ENCODE measurements at regions not wholly inside any gene's neighbourhood (a gene's known extent, or its start where the extent isn't known, plus 50 kb on each side); places are given as distances from the start of the nearest gene placed in this dataset.
"Not testable (repeated sequence)": the region's sequence is repeated elsewhere in the genome, so short reads cannot be mapped to it uniquely, and the experiment has no call there.

DNA sequence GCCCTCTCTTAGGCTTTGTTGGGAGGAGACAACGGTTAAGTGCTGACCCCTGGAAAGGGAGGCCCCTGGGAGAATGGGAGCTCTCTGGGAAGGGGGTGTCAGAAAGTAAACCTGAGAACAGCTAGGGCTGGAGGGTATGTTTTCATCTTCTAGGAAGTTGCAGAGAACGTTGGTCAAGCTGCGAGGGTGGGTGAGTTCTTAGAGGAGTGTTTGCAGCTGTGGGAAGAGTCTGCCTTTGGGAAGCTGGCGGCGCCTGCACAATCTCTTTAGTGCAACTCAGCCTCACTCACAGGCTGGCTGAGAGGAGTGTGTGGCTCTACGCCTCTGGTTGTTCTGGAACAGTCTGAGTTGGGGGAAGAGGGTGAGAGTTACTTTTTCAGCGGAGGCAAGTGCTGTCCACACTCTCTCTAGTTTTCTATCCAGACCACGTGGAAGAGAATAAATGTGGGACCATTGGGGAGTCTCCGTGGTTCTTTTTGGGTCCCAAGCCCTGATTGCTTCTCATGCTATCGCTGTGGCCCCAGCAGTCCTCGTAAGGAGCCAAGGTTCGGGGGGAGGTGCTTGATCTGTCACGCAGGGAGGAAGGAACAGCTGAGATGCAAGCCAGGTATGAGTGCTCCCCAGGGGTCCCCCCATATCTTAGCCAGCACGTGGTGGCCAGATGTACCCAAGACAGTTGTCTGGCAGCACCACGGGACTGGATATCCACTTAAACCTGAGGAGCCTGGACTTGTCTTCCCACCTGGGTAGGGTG lies 237.2 kb downstream of the BUB3 start:
- WGBS: 92% methylated on average over 15 of the region's 15 CpGs
- Histone ChIP-seq H3K9ac (ENCODE audit: low read depth, low read length) (no peak overlapping the region), H3K36me3 (ENCODE audit: insufficient read depth, low read length) (no peaks in the 10 kb centered on the region), H3K4me3 (ENCODE audit: low read length) (no peak overlapping the region), H3K9me3 (ENCODE audit: insufficient read depth, low read depth, low read length) (peaks cover 45% of the 10 kb centered on the region), H3K27me3 (ENCODE audit: insufficient read depth, low read length) (no peaks in the 10 kb centered on the region), H3K27ac (ENCODE audit: low read depth, low read length) (no peak overlapping the region), H3K4me1 (ENCODE audit: insufficient read depth, low read length) (no peaks in the 10 kb centered on the region)

DNA sequence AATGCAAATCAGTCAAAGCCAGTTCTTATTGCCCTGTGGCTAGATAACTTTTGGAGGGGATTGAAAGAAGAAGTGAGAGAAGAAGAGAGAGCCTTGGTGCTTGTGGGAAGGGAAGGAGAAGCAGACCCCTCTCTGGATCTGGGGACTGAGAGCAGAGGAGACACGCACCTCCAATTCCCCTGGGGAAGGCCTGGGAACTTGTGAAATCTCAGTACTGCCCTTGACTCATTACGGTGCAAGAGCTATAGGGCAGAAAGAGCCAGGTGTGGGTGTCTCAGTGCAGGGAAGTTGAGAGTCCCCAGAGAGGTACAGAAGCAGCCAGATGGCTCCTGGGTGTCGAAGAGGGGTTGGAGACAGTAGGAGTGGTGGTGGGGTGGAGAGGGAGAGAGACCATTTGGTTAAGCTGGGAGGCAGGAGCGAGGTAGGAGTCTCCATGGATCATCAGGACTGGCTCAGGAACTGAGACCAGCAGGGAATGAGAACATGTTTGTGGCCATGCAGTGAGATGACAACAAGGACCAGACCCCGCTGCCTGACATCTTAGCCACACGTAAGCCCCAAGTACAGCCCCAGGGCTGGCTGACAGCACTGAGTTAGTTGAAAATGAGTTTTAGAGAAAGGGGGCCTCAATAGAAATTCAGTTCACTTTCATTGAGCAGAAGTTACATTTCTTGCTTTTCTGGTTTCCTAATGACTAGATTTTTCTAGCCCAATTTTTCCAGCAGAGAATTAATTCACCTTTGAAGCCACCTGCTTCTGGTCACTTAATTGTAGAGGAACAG lies 238.2 kb downstream of the BUB3 start:
- no peak overlapping the region for H3K27ac ChIP-seq (ENCODE audit: low read depth, low read length)
- H3K9ac ChIP-seq (ENCODE audit: low read depth, low read length): no peak overlapping the region
- WGBS: 94% methylated on average over 6 of the region's 6 CpGs
- peaks cover 38% of the 10 kb centered on the region for H3K9me3 ChIP-seq (ENCODE audit: insufficient read depth, low read depth, low read length)
- H3K27me3 ChIP-seq (ENCODE audit: insufficient read depth, low read length): no peaks in the 10 kb centered on the region
- H3K4me1 ChIP-seq (ENCODE audit: insufficient read depth, low read length): no peaks in the 10 kb centered on the region
- H3K4me3 ChIP-seq (ENCODE audit: low read length): no peak overlapping the region
- H3K36me3 ChIP-seq (ENCODE audit: insufficient read depth, low read length): no peaks in the 10 kb centered on the region

DNA sequence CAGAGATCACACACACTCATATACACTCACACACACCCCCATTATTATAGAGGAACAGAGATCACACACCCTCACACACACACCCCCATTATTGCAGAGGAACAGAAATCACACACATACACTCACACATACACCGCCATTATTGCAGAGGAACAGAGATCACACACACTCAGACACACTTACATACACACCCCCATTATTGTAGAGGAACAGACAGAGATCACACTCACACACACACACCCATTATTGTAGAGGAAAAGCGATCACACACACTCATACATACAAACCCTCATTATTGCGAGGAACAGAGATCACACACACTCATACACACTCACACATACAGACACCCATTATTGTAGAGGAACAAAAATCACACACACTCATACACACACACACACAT lies 239.0 kb downstream of the BUB3 start:
- Histone ChIP-seq H3K4me1 (ENCODE audit: insufficient read depth, low read length) (no peaks in the 10 kb centered on the region), H3K36me3 (ENCODE audit: insufficient read depth, low read length) (no peaks in the 10 kb centered on the region), H3K9me3 (ENCODE audit: insufficient read depth, low read depth, low read length) (peaks cover 32% of the 10 kb centered on the region), H3K27ac (ENCODE audit: low read depth, low read length) (no peak overlapping the region), H3K27me3 (ENCODE audit: insufficient read depth, low read length) (no peaks in the 10 kb centered on the region), H3K4me3 (ENCODE audit: low read length) (no peak overlapping the region), H3K9ac (ENCODE audit: low read depth, low read length) (no peak overlapping the region)
- 86% methylated on average over 3 of the region's 3 CpGs for WGBS

DNA sequence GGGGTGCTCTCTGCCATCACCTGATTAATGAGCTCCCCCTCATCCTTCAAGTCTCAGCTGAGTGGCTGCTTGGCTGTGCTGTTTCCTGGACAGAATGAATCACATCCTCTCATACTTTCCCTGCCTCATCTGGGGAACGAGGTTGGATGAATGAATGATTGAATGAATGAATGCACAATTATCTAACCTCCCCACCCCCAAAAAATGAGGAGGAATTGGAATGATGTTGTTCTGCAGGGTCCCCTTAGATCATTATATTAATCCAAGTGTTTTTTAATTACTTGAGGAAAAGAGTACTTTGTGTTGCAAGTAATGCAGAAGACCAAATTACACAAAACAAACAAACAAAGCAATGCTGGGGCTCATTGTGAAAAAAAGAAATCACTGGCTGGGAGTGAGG lies 240.2 kb downstream of the BUB3 start:
- Histone ChIP-seq H3K27ac (ENCODE audit: low read depth, low read length) (no peak overlapping the region), H3K4me3 (ENCODE audit: low read length) (no peak overlapping the region), H3K27me3 (ENCODE audit: insufficient read depth, low read length) (no peaks in the 10 kb centered on the region), H3K9me3 (ENCODE audit: insufficient read depth, low read depth, low read length) (peaks cover 21% of the 10 kb centered on the region), H3K4me1 (ENCODE audit: insufficient read depth, low read length) (no peaks in the 10 kb centered on the region), H3K9ac (ENCODE audit: low read depth, low read length) (no peak overlapping the region), H3K36me3 (ENCODE audit: insufficient read depth, low read length) (no peaks in the 10 kb centered on the region)
- WGBS: no CpG with 5 or more reads among the region's 1 CpG

DNA sequence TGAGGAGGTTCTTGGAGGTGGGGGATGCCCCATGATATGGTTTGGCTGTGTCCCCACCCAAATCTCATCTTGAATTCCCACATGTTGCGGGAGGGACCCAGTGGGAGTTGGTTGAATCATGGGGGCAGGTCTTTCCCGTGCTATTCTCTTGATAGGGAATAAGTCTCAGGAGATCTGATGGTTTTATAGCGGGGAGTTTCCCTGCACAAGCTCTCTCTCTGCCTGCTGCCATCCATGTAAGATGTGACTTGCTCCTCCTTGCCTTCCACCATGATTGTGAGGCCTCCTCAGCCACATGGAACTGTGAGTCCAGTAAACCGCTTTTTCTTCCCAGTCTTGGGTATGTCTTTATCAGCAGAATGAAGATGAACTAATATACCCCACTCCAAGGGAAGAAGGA lies 241.0 kb downstream of the BUB3 start:
- H3K9me3 ChIP-seq (ENCODE audit: insufficient read depth, low read depth, low read length): peaks cover 13% of the 10 kb centered on the region
- not testable (repeated sequence) for H3K4me1 ChIP-seq (ENCODE audit: insufficient read depth, low read length); H3K27me3 ChIP-seq (ENCODE audit: insufficient read depth, low read length); H3K9ac ChIP-seq (ENCODE audit: low read depth, low read length); H3K27ac ChIP-seq (ENCODE audit: low read depth, low read length); H3K36me3 ChIP-seq (ENCODE audit: insufficient read depth, low read length); H3K4me3 ChIP-seq (ENCODE audit: low read length)
- 91% methylated on average over 4 of the region's 4 CpGs for WGBS

DNA sequence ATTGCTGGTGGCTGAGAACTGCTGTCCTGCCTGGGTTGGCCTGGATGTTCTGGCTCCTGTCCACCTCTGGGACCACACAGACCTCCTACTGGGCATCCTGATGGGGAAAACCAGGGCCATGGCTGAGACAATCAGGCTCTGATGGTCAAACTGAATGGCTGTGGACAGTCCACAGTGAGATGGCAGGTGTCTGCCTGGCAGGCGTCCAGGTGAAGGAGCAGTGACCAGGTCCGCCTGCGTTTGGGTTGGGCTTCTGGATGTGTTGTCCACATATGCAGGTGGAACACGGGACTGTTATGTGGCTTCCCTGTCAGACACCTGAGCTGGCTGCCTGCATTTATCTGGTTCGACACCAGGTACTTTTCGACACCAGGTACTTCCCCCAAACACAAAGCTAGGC lies 241.7 kb downstream of the BUB3 start:
- Histone ChIP-seq H3K4me3 (ENCODE audit: low read length) (no peak overlapping the region), H3K9me3 (ENCODE audit: insufficient read depth, low read depth, low read length) (peaks cover 13% of the 10 kb centered on the region), H3K4me1 (ENCODE audit: insufficient read depth, low read length) (no peaks in the 10 kb centered on the region), H3K27me3 (ENCODE audit: insufficient read depth, low read length) (no peaks in the 10 kb centered on the region), H3K27ac (ENCODE audit: low read depth, low read length) (no peak overlapping the region), H3K9ac (ENCODE audit: low read depth, low read length) (no peak overlapping the region), H3K36me3 (ENCODE audit: insufficient read depth, low read length) (no peaks in the 10 kb centered on the region)
- WGBS: 95% methylated on average over 6 of the region's 6 CpGs

DNA sequence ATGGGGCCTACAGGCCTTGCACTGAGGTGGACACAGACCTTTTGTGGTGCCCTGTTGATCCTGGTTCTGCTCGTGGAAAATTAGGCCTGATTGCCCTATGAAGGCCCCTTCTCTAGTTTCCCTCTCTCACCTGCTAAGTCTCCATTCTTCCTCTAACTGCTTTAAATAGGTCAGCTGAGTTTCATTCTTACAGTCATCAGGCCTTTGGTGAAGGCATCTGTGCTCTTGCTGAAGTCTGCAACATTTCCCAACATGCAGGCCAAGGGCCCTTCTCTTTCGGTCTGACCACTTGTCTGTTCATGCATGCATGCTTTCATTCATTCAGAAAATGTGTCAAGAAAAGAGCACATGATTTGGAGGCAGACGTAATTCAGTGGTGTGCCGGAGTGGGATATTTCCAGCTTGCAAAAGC lies 244.0 kb downstream of the BUB3 start:
- Histone ChIP-seq H3K9me3 (ENCODE audit: insufficient read depth, low read depth, low read length) (peaks cover 13% of the 10 kb centered on the region), H3K36me3 (ENCODE audit: insufficient read depth, low read length) (no peaks in the 10 kb centered on the region), H3K4me3 (ENCODE audit: low read length) (no peak overlapping the region), H3K4me1 (ENCODE audit: insufficient read depth, low read length) (no peaks in the 10 kb centered on the region), H3K9ac (ENCODE audit: low read depth, low read length) (no peak overlapping the region), H3K27ac (ENCODE audit: low read depth, low read length) (no peak overlapping the region), H3K27me3 (ENCODE audit: insufficient read depth, low read length) (no peaks in the 10 kb centered on the region)
- WGBS: 75% methylated on average over 4 of the region's 4 CpGs

DNA sequence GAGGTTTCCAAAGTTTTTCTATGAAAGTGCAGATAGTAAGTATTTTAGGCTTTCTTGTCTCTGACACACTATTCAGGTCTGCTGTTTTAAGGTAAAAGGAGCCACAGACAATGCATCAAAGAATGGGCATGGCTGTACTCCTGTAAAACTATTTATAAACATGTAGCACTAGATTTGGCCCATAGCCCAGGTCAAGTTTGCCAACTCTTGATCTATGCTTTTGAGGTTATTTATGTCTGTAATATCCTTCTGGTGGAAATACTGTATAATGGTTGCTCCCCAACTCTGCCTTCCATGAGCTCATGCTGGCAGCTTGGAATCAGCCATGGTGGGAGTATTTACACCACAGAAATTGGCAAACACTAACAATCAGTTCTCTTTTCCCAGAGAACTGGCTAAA lies 244.6 kb downstream of the BUB3 start:
- Histone ChIP-seq H3K27ac (ENCODE audit: low read depth, low read length) (no peak overlapping the region), H3K9me3 (ENCODE audit: insufficient read depth, low read depth, low read length) (peaks cover 15% of the 10 kb centered on the region), H3K36me3 (ENCODE audit: insufficient read depth, low read length) (no peaks in the 10 kb centered on the region), H3K9ac (ENCODE audit: low read depth, low read length) (no peak overlapping the region), H3K4me1 (ENCODE audit: insufficient read depth, low read length) (no peaks in the 10 kb centered on the region), H3K27me3 (ENCODE audit: insufficient read depth, low read length) (no peaks in the 10 kb centered on the region), H3K4me3 (ENCODE audit: low read length) (no peak overlapping the region)

DNA sequence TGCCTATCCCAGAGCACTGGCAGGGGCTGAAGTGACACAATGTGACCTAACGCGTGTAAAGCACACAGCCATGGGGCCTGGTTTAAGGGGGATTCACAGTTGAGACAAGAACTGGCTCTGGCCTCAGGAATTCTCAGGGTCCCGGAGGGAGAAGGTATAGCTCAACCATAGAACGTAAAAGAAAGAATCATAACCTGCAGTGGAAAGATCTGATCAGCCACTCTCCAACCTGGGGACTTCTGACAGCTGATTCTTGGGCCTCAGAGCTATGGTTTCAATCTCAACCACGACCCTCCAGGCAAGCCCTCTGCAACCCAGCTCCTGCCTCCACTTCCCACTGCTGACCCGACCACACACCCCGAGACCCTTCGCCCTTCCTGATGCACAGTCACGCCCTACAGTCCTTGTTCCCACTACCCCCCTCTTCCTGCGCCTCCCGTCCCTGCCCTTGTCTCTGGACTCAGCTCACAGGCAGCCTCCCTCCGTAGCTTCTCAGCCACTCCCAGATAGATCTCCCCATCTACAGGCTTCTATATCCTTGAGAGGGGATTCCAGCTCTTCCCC lies 245.2 kb downstream of the BUB3 start:
- Histone ChIP-seq H3K9me3 (ENCODE audit: insufficient read depth, low read depth, low read length) (peaks cover 19% of the 10 kb centered on the region), H3K4me3 (ENCODE audit: low read length) (no peak overlapping the region), H3K4me1 (ENCODE audit: insufficient read depth, low read length) (no peaks in the 10 kb centered on the region), H3K36me3 (ENCODE audit: insufficient read depth, low read length) (no peaks in the 10 kb centered on the region), H3K27ac (ENCODE audit: low read depth, low read length) (no peak overlapping the region), H3K27me3 (ENCODE audit: insufficient read depth, low read length) (no peaks in the 10 kb centered on the region), H3K9ac (ENCODE audit: low read depth, low read length) (no peak overlapping the region)
- 94% methylated on average over 12 of the region's 12 CpGs for WGBS

DNA sequence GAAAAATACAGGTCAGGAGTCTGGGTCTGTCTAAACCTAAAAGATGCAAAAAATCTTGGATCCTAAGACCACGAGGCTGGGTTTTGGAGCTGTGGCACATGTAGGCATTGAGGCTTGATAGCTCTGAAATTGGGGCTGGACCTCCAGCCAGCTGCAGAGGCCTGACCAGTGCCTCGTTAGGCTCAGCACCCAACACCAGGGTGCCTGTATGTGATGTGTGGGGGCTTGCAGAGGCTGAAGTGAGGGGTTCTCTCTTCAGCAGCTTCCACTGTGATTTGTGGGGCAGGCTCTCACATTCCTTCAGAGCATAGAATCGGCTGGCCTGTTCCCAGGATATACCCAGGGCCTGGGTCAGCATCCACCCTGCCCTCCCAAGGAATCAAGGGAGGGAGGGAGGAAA lies 247.8 kb downstream of the BUB3 start:
- Histone ChIP-seq H3K9ac (ENCODE audit: low read depth, low read length) (no peak overlapping the region), H3K9me3 (ENCODE audit: insufficient read depth, low read depth, low read length) (peaks cover 20% of the 10 kb centered on the region), H3K4me3 (ENCODE audit: low read length) (no peak overlapping the region), H3K27ac (ENCODE audit: low read depth, low read length) (no peak overlapping the region), H3K36me3 (ENCODE audit: insufficient read depth, low read length) (no peaks in the 10 kb centered on the region), H3K27me3 (ENCODE audit: insufficient read depth, low read length) (no peaks in the 10 kb centered on the region), H3K4me1 (ENCODE audit: insufficient read depth, low read length) (no peaks in the 10 kb centered on the region)
- 87% methylated on average over 3 of the region's 3 CpGs for WGBS

DNA sequence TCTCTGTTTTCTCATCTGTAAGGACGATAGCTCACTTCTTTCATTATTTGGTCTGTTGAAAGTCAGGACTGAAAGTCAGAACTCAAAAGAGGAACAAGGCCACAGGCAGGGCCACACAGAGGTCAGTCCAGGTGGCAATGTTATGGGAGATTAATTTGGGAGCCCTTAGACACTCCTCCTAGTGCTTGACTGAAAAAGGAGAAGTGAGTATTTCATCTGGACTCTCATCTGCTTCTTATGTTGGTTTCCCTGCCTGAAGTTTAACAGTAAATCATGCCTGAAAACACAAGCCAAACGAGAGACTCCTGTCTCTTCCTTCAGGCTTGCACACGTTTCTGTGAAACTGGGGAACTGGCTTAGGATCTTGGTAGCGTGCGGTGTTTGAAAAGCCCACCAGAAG lies 248.5 kb downstream of the BUB3 start:
- H3K4me1 ChIP-seq (ENCODE audit: insufficient read depth, low read length): no peaks in the 10 kb centered on the region

More for the DNA sequence above, 248.5 kb downstream of the BUB3 start:
- WGBS: 91% methylated on average over 5 of the region's 5 CpGs
- Histone ChIP-seq H3K9ac (ENCODE audit: low read depth, low read length) (no peak overlapping the region), H3K27me3 (ENCODE audit: insufficient read depth, low read length) (no peaks in the 10 kb centered on the region), H3K9me3 (ENCODE audit: insufficient read depth, low read depth, low read length) (peaks cover 20% of the 10 kb centered on the region), H3K36me3 (ENCODE audit: insufficient read depth, low read length) (no peaks in the 10 kb centered on the region), H3K27ac (ENCODE audit: low read depth, low read length) (no peak overlapping the region), H3K4me3 (ENCODE audit: low read length) (no peak overlapping the region)

Measured in HUES64 (cell line).